Panc1 (cell line): ENCODE measurements at regions not wholly inside any gene's neighbourhood (a gene's known extent, or its start where the extent isn't known, plus 50 kb on each side); places are given as distances from the start of the nearest gene placed in this dataset.

Experiments
- ATAC-seq: fragments of 200-7000 bp; cut with Tn5 transposase; 2 replicates; pipeline ENCODE4 v1.9.1; 2020; ENCODE audit warnings: mild to moderate bottlenecking, moderate library complexity
- BruUV-seq: library from RNA; stranded (reverse); fragments of 400-500 nt; replicated peaks from 2 replicates; lab custom pipeline; 2021; lab: Mats Ljungman, UMichigan
- CTCF ChIA-PET: fragments of 300-600 bp; sonication (Branson Sonifier 250); formaldehyde crosslinking; loops from one replicate; lab custom pipeline; 2022; ENCODE audit warnings: antibody characterized with exemption; lab: Charles Lee
- POLR2A ChIA-PET: fragments of 300-600 bp; sonication (Branson Sonifier 250); formaldehyde crosslinking; loops from one replicate; lab custom pipeline; 2022; ENCODE audit warnings: antibody characterized with exemption; lab: Charles Lee
- DNase-seq: peaks from one replicate; pipeline ENCODE4 v3.0.0-alpha.2; 2010; ENCODE audit warnings: low read depth, low spot score
- H3K27ac ChIP-seq: 2 replicates; pipeline ENCODE4 v1.5.1; 2011; ENCODE audit warnings: mild to moderate bottlenecking, low read length, inconsistent platforms
- H3K27me3 ChIP-seq: fragments of 200-500 bp; sonication (Bioruptor generic); 2 replicates; pipeline ENCODE4 v1.6.0; 2014; ENCODE audit warnings: low read length, inconsistent platforms; ENCODE audit not compliant: control insufficient read depth, insufficient read depth
- H3K36me3 ChIP-seq: fragments of 200-500 bp; sonication (Bioruptor generic); 2 replicates; pipeline ENCODE4 v1.5.1; 2014; ENCODE audit warnings: inconsistent platforms, mild to moderate bottlenecking, low read length, moderate library complexity; ENCODE audit not compliant: control insufficient read depth, insufficient read depth
- H3K4me1 ChIP-seq: 2 replicates; pipeline ENCODE4 v1.5.1; 2011; ENCODE audit warnings: inconsistent platforms, mild to moderate bottlenecking, low read length, moderate library complexity; ENCODE audit not compliant: control insufficient read depth, insufficient read depth
- H3K4me3 ChIP-seq, 2 experiments: 2 replicates each; pipeline ENCODE4 v1.5.1; 2011 to 2012; ENCODE audit warnings: low read depth in 2 of 2, low read length in 2 of 2, mild to moderate bottlenecking in 2 of 2, inconsistent platforms in 1 of 2, moderate library complexity in 1 of 2
- H3K9me3 ChIP-seq: fragments of 200-500 bp; sonication (Bioruptor generic); 2 replicates; pipeline ENCODE4 v1.5.1; 2014; ENCODE audit warnings: low read depth, mild to moderate bottlenecking, inconsistent platforms, low read length, moderate library complexity; ENCODE audit not compliant: control insufficient read depth, insufficient read depth
- POLR2AphosphoS5 ChIP-seq: IDR thresholded peaks from 2 replicates; pipeline ENCODE4 v1.6.1; 2012; ENCODE audit warnings: mild to moderate bottlenecking, low read depth, low read length, moderate library complexity
- SIN3A ChIP-seq: IDR thresholded peaks from 2 replicates; pipeline ENCODE4 v1.6.1; 2012; ENCODE audit warnings: low read depth, mild to moderate bottlenecking, low read length, moderate library complexity, borderline replicate concordance; ENCODE audit not compliant: insufficient read depth
- TCF7L2 ChIP-seq: IDR thresholded peaks from 2 replicates; pipeline ENCODE4 v1.6.1; 2011; ENCODE audit warnings: mild to moderate bottlenecking, low read depth, low read length, inconsistent platforms
- in situ Hi-C: cut with HindIII; loops from 2 replicates; pipeline ENCODE4 v1.10.0; 2016; ENCODE audit warnings: low sequenced_read_pairs, low pct_unique_long_range_greater_than_20kb
- intact Hi-C: fragments of 100-400 bp; cut with micrococcal nuclease; formaldehyde crosslinking; loops from one replicate; pipeline ENCODE4 v1.10.0; 2022; ENCODE audit not compliant: unreplicated experiment
- TF ChIP-seq, protein P1 (sequence below), 2 experiments: IDR thresholded peaks; 2 replicates each; pipeline ENCODE4 v1.6.1; 2011 to 2012; ENCODE audit warnings: low read depth in 2 of 2, control low read depth in 1 of 2, low read length in 1 of 2, mild to moderate bottlenecking in 1 of 2, moderate library complexity in 1 of 2; ENCODE audit not compliant: insufficient read depth in 1 of 2
- TF ChIP-seq, protein P2 (sequence below): fragments of 450-650 bp; IDR thresholded peaks from 2 replicates; pipeline ENCODE4 v1.5.1; 2017; ENCODE audit warnings: mild to moderate bottlenecking

DNA sequence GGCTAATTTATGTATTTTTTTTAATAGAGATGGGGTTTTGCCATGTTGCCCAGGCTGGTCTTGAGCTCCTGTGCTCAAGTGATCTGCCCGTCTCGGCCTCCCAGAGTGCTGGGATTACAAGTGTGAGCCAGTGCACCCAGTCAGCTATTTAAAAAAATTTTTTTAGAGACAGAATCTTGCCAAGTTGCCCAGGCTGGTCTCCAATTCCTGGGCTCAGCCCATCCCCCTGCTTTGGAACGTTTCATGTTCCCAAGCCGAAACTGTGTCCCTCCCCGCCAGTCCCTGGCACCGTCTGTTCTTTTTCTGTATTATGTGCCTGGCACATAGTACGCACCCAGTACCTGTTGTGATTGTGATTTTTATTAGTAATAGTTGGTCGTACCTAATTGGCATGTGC is 63.1 kb upstream of the MGAT5 start:
- H3K4me3 ChIP-seq: no peak overlapping the region
- in situ Hi-C loops (no loop called here), intact Hi-C loops (no loop called here)
- DNase-seq (no peak), ATAC-seq (no peak)
- TF ChIP-seq POLR2AphosphoS5: no peak
- no peak for TF ChIP-seq SIN3A
- no peak for TF ChIP-seq TCF7L2
- TF ChIP-seq, protein P1, sequence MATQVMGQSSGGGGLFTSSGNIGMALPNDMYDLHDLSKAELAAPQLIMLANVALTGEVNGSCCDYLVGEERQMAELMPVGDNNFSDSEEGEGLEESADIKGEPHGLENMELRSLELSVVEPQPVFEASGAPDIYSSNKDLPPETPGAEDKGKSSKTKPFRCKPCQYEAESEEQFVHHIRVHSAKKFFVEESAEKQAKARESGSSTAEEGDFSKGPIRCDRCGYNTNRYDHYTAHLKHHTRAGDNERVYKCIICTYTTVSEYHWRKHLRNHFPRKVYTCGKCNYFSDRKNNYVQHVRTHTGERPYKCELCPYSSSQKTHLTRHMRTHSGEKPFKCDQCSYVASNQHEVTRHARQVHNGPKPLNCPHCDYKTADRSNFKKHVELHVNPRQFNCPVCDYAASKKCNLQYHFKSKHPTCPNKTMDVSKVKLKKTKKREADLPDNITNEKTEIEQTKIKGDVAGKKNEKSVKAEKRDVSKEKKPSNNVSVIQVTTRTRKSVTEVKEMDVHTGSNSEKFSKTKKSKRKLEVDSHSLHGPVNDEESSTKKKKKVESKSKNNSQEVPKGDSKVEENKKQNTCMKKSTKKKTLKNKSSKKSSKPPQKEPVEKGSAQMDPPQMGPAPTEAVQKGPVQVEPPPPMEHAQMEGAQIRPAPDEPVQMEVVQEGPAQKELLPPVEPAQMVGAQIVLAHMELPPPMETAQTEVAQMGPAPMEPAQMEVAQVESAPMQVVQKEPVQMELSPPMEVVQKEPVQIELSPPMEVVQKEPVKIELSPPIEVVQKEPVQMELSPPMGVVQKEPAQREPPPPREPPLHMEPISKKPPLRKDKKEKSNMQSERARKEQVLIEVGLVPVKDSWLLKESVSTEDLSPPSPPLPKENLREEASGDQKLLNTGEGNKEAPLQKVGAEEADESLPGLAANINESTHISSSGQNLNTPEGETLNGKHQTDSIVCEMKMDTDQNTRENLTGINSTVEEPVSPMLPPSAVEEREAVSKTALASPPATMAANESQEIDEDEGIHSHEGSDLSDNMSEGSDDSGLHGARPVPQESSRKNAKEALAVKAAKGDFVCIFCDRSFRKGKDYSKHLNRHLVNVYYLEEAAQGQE (IDR thresholded peaks at IDR 0.05; ENCODE audit: insufficient read depth in 1 of 2, low read depth in 2 of 2, low read length in 1 of 2): no peak
- TF ChIP-seq, protein P2, sequence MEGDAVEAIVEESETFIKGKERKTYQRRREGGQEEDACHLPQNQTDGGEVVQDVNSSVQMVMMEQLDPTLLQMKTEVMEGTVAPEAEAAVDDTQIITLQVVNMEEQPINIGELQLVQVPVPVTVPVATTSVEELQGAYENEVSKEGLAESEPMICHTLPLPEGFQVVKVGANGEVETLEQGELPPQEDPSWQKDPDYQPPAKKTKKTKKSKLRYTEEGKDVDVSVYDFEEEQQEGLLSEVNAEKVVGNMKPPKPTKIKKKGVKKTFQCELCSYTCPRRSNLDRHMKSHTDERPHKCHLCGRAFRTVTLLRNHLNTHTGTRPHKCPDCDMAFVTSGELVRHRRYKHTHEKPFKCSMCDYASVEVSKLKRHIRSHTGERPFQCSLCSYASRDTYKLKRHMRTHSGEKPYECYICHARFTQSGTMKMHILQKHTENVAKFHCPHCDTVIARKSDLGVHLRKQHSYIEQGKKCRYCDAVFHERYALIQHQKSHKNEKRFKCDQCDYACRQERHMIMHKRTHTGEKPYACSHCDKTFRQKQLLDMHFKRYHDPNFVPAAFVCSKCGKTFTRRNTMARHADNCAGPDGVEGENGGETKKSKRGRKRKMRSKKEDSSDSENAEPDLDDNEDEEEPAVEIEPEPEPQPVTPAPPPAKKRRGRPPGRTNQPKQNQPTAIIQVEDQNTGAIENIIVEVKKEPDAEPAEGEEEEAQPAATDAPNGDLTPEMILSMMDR: no peak
- H3K27ac ChIP-seq: no peak overlapping the region
- no peaks in the 10 kb centered on the region for H3K36me3 ChIP-seq
- ChIA-PET POLR2A (no interaction called here), CTCF (no interaction called here)
- no peaks in the 10 kb centered on the region for H3K4me1 ChIP-seq
- H3K9me3 ChIP-seq: no peaks in the 10 kb centered on the region
- BruUV-seq: no TSS peak
- no peaks in the 10 kb centered on the region for H3K27me3 ChIP-seq

DNA sequence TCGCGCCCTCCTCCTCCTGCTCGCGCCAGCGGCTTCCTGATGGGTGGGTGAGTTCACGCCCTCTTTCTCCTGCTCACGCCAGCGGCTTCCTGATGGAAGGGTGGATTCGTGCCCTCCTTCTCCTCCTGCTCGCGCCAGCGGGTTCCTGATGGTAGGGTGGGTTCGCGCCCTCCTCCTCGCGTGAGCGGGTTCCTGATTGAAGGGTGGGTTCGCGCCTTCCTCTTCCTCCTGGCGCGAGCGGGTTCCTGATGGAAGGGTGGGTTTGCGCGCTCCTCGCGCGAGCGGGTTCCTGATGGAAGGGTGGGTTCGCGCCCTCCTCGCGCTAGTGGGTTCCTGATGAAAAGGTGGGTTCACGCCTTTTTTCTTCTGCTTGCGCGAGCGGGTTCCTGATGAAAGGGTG is 62.0 kb upstream of the MGAT5 start:
- intact Hi-C loops: no loop called here
- ATAC-seq (no peak), DNase-seq (no peak)
- in situ Hi-C loops: no loop called here
- Histone ChIP-seq H3K27ac (no peak overlapping the region), H3K9me3 (no peaks in the 10 kb centered on the region), H3K4me3 (no peak overlapping the region), H3K4me1 (no peaks in the 10 kb centered on the region), H3K27me3 (no peaks in the 10 kb centered on the region), H3K36me3 (no peaks in the 10 kb centered on the region)
- POLR2A ChIA-PET: no interaction called here
- TF ChIP-seq, protein P1 (IDR thresholded peaks at IDR 0.05; ENCODE audit: insufficient read depth in 1 of 2, low read depth in 2 of 2, low read length in 1 of 2): no peak
- no peak for TF ChIP-seq TCF7L2
- TF ChIP-seq, protein P2: no peak
- no peak for TF ChIP-seq POLR2AphosphoS5
- no peak for TF ChIP-seq SIN3A
- CTCF ChIA-PET: no interaction called here
- BruUV-seq: no TSS peak
